ENCODE measurements at regions not wholly inside any gene's neighbourhood (a gene's known extent, or its start where the extent isn't known, plus 50 kb on each side); places are given as distances from the start of the nearest gene placed in this dataset.

DNA sequence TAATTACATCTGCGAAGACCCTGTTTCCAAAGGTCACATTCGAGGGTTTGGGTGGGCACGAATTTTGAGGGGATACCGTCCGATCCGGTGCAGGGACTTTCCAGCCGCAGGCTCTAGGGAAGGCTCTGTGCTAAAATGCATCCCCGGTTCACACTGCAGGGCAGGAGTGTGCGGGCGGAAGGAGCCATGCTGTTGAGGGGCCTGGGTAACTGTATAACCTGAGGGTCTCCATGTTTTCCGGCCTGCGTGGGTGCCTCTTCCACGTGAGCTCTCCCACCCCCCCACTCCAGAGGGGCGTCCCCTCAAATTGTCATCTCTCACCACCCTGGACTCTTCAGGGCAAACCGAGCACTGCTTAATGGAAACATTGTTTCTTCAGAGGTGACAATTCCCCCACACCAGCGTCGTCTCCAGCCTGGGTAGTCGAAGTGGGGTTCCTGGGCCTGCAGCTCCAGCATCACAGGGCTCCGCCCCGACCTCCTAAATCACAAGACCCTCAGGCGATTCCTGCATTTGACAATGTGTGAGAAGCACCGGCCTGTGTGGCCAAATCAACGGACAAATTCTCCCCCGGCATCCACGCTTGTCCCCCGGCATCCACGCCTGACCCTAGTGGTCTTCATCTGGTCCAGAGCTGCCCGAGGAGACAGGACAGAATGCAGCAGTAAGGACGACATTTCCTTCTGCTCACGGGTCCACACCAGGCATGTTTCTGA, 51.2 kb downstream of the FOXL3 start:
- TF ChIP-seq, protein P1, sequence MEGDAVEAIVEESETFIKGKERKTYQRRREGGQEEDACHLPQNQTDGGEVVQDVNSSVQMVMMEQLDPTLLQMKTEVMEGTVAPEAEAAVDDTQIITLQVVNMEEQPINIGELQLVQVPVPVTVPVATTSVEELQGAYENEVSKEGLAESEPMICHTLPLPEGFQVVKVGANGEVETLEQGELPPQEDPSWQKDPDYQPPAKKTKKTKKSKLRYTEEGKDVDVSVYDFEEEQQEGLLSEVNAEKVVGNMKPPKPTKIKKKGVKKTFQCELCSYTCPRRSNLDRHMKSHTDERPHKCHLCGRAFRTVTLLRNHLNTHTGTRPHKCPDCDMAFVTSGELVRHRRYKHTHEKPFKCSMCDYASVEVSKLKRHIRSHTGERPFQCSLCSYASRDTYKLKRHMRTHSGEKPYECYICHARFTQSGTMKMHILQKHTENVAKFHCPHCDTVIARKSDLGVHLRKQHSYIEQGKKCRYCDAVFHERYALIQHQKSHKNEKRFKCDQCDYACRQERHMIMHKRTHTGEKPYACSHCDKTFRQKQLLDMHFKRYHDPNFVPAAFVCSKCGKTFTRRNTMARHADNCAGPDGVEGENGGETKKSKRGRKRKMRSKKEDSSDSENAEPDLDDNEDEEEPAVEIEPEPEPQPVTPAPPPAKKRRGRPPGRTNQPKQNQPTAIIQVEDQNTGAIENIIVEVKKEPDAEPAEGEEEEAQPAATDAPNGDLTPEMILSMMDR (IDR thresholded peaks at IDR 0.05; ENCODE audit: control insufficient read depth, extremely low read depth, insufficient read depth), result no peak
- H3K4me3 ChIP-seq (ENCODE audit: low read depth, low read length), result no peak overlapping the region
- DNase-seq (ENCODE audit: low read depth), result no peak

DNA sequence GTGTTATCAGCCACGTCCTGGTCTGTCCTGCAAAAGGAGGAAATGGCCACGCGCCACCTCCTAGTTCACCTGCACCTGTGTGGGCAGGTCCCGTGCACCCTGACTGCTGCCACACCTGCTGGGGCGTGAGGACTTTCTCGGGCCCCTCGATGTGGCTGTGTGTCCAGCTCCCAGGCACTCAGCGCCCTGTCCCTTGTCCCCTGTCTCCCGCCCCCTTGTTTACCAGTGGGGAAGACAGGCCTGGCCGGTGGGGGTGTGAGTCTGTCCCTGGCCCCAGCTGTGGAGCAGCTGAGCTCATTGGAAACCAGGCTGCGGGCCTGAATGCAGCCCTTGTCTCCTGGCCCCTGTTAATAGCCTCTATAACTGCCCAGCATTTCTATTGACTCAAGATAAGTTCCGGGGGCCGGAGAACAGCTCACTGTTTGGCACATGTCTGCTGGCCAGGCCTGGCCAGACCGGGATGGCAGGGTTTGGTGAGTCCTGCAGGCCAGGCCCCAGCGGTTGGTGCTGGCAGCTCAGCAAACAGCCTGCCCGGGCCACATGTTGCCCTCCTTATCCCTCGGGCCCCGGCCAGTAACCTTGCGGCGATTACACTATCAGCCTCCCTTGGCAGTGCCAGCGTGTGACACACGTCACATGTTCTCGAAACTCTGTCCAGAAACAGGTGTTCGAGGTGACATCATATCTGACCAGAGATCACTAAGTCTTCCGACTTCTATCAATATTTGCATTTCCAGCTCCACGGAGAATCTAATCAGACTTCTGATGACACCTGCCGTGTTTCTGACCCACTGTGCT, 52.1 kb downstream of the FOXL3 start:
- no peak overlapping the region for H3K4me3 ChIP-seq (ENCODE audit: low read depth, low read length)
- peak; percentile 99 for DNase-seq (ENCODE audit: low read depth)
- TF ChIP-seq, protein P1 (IDR thresholded peaks at IDR 0.05; ENCODE audit: control insufficient read depth, extremely low read depth, insufficient read depth), result no peak

DNA sequence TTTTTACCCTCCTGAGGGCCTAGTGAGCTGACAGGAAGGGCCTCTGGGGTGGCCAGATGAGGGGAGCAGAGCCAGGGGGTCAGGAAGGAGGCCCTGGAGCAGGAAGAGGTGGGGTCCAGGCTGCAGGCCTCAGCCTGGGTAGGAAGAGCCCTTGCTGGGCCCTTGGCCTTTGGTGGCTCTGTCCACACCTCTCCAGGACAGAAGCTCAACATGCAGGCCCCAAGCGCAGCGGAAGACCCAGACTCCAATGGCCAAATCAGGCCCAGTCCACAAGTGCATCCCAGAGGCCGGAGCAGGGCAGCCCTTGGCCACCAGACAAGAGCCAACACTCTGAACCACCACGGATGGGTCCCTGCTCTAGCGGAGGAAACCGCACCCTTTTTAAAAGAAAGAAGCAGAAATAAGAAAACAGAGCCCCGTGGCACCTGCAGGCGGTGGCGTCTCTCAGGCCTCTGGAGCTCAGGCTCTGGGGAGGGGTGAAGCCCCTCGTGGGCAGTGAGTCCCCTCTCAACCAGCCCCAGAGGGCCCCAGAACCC, 52.8 kb downstream of the FOXL3 start:
- H3K4me3 ChIP-seq (ENCODE audit: low read depth, low read length), result no peak overlapping the region
- no peak for DNase-seq (ENCODE audit: low read depth)
- TF ChIP-seq, protein P1 (IDR thresholded peaks at IDR 0.05; ENCODE audit: control insufficient read depth, extremely low read depth, insufficient read depth), result no peak

DNA sequence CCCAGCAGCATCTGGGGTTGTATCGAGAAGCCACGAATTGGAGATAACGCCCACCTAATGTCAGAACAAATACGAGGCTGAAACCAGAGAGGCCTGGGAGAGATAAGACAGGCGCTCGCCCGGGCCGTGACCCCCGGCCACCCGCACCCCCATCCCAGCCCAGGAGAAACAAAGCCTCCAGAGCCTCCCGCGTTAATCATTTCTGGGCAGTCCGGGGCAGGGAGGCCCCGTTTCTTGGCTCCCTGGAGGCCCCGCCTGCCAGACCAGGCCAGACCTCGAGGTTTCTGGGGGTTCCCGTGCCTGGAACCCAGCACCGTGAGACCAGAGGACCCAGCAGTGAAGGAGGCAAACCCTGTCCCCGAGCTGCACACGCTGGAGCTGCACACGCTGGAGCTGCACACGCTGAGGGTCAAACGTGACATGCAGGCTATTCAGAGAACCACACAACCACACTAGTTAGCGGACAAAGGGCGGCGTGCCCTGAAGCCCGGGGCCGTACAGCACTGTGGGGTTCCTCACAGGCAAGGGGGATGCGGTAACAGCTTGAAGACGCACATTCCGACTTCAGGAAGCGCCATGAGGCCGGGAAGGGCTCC, 53.4 kb downstream of the FOXL3 start:
- no peak overlapping the region for H3K4me3 ChIP-seq (ENCODE audit: low read depth, low read length)
- DNase-seq (ENCODE audit: low read depth), result no peak
- TF ChIP-seq, protein P1 (IDR thresholded peaks at IDR 0.05; ENCODE audit: control insufficient read depth, extremely low read depth, insufficient read depth), result no peak

DNA sequence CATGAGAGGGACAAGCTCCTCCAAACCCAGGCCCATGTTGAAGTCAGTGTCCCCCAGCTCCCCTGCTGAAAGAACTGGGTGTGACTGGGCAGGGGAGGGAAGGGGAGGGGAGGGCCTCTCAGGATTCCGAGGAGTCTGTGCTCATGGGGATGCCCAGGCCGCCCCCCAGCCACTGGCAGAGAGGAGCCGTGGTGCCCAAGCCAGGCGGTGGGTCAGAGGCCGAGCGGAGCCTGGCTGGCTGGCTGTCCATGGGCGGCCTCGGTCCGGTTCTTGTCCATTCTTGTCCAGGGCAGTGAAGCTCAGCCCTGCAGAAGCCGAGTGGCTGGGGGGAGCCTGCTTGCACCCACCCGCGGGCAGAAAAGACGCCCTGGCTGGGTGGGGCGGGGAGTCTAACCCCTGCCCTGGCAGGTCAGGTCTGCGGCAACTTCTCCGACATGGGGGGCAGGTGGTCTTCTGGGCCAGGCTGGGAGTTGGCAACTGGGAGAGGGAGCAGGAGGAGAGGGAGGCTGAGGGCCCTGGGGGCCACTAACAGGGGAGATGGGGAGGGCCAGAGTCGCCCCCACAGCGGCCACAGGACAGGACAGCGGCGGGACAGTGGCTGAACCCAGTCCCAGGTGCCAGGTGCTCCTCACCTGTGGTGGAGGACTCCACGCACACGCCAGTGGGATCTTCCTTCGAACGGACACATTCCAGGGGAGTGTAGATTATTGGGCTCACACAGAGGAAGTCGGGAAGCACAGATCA, 54.1 kb downstream of the FOXL3 start:
- TF ChIP-seq, protein P1 (IDR thresholded peaks at IDR 0.05; ENCODE audit: control insufficient read depth, extremely low read depth, insufficient read depth), result no peak
- no peak for DNase-seq (ENCODE audit: low read depth)
- H3K4me3 ChIP-seq (ENCODE audit: low read depth, low read length), result no peak overlapping the region

DNA sequence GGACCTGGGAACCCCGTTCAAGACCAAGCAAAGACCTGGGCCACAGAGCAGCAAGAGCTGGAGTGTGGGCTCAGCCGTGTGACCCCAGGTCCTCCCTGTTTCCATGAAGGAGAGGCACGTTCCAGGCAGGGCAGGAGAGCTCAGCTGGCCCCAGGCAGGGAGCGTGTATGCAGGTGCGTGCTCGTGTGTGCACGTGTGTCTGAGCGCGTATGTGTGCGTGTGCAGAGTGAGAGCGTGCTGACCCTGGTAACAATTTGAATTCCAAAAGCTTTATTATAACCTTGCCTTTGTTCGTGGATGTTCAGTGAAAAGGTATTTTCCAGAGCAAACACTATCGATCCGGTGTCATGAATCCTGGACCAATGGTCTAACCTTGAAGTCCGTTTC, 54.6 kb downstream of the FOXL3 start:
- DNase-seq (ENCODE audit: low read depth), result no peak
- no peak overlapping the region for H3K4me3 ChIP-seq (ENCODE audit: low read depth, low read length)
- TF ChIP-seq, protein P1 (IDR thresholded peaks at IDR 0.05; ENCODE audit: control insufficient read depth, extremely low read depth, insufficient read depth), result no peak
